Pancreas (tissue), 10 donors: ENCODE measurements at regions not wholly inside any gene's neighbourhood (a gene's known extent, or its start where the extent isn't known, plus 50 kb on each side); places are given as distances from the start of the nearest gene placed in this dataset.
"Not testable (repeated sequence)": the region's sequence is repeated elsewhere in the genome, so short reads cannot be mapped to it uniquely, and the experiment has no call there.

Experiments
- ATAC-seq, 4 donors: fragments of 200-7000 bp; cut with Tn5 transposase; one replicate each; pipeline versions ENCODE4 v1.8.0 to v1.9.1; 2020; ENCODE audit warnings: mild to moderate bottlenecking in 4 of 4, moderate library complexity in 4 of 4
- DNase-seq, 6 donors: peaks; one replicate each; pipeline ENCODE4 v3.0.0-alpha.2; 2020
- FAIRE-seq: peaks from 2 replicates; lab custom pipeline; 2012; peaks lifted over from hg19 to GRCh38; lab: Jason Lieb, UNC
- H3K27ac ChIP-seq, 4 donors: fragments of 200-600 bp; sonication (generic); 1 replicate in 3 of 4; 2 replicates in 1 of 4; pipeline versions ENCODE4 v1.5.0 to v1.8.0; 2020
- H3K27me3 ChIP-seq, 4 donors: fragments of 200-600 bp; one replicate each; pipeline ENCODE4 v1.8.0; 2021
- H3K36me3 ChIP-seq, 3 donors: fragments of 200-600 bp; sonication (generic) in 1 of 3; one replicate each; pipeline versions ENCODE4 v1.5.0 to v1.8.0; 2020 to 2021
- H3K4me1 ChIP-seq, 3 donors: fragments of 200-600 bp; one replicate each; pipeline ENCODE4 v1.8.0; 2021
- H3K4me3 ChIP-seq, 4 donors: fragments of 200-600 bp; sonication (generic) in 2 of 4; one replicate each; pipeline versions ENCODE4 v1.5.0 to v1.8.0; 2020 to 2021
- H3K9me3 ChIP-seq, 4 donors: fragments of 200-600 bp; one replicate each; pipeline ENCODE4 v1.8.0; 2021
- CTCF ChIP-seq, 4 donors: fragments of 200-600 bp; sonication (generic) in 3 of 4; IDR thresholded peaks; one replicate each; pipeline versions ENCODE4 v1.5.0 to v1.8.0; 2021; ENCODE audit warnings: antibody characterized with exemption in 4 of 4
- WGBS, 2 donors: extraction: QIAGEN DNeasy Blood & Tissue Kit; methylation state at CpG; one replicate each; pipeline ENCODE4 v1.1.7; 2013; 5-methylcytosine and 5-hydroxymethylcytosine counted together
- intact Hi-C, 3 donors: fragments of 100-400 bp; cut with DNase I; formaldehyde crosslinking; loops; one replicate each; pipeline versions ENCODE4 v1.11.1 to v1.14.2; 2022
- donor health status: healthy with polysubstance abuse.
- donor health status: DM: no; HTN: no; CAD: no; lungs with moderate emphysema.
- donor health status: DM: no; HTN: no; CAD: no.
- donor health status: control.
- donor health status: control.
- donor health status: Bipolar disorder and iron deficiency.
- donor health status: DM: yes; HTN: yes; CAD: no.
- donor health status: DM: no; HTN: no; CAD: no.
- donor health status: DM: no; HTN: no; CAD: no.
- donor health status: DM: yes; HTN: yes; CAD: no.

GRCh38 chr1:100799548-100799947 lies 80.0 kb downstream of the VCAM1 start:
- WGBS, 2 donors = 22 to 23% methylated on average over 2 of the region's 2 CpGs
- intact Hi-C loops = no loop called here
- Histone ChIP-seq H3K27me3 (no peaks in the 10 kb centered on the region), H3K4me3 (no peak overlapping the region), H3K27ac (peak overlapping the region in 1 of 4 donors; percentile 59), H3K36me3 (no peaks in the 10 kb centered on the region), H3K9me3 (no peaks in the 10 kb centered on the region), H3K4me1 (no peaks in the 10 kb centered on the region)
- no peak for DNase-seq
- ATAC-seq = peak in 1 of 4 donors; percentile 59
- FAIRE-seq = no peak
- TF ChIP-seq CTCF (IDR thresholded peaks at IDR 0.05) = no peak

GRCh38 chr1:100799954-100800612 lies 80.5 kb downstream of the VCAM1 start:
- ATAC-seq (peak; percentile 52 to 80 (median 65)), FAIRE-seq (no peak), DNase-seq (no peak)
- H3K4me3 ChIP-seq = no peak overlapping the region
- 14 to 34% methylated on average over 1 of the region's 1 CpG for WGBS, 2 donors
- no peak for TF ChIP-seq CTCF (IDR thresholded peaks at IDR 0.05)
- no peaks in the 10 kb centered on the region for H3K9me3 ChIP-seq
- peak overlapping the region in 2 of 4 donors; percentile 17 to 59 for H3K27ac ChIP-seq
- H3K36me3 ChIP-seq = no peaks in the 10 kb centered on the region
- intact Hi-C loops = no loop called here
- no peaks in the 10 kb centered on the region for H3K4me1 ChIP-seq
- no peaks in the 10 kb centered on the region for H3K27me3 ChIP-seq

- H3K27me3 ChIP-seq, H3K9me3 ChIP-seq, intact Hi-C loops, DNase-seq, ATAC-seq, H3K4me3 ChIP-seq, H3K4me1 ChIP-seq, H3K27ac ChIP-seq, H3K36me3 ChIP-seq, FAIRE-seq: not testable (repeated sequence)
- 89 to 90% methylated on average over 4 of the region's 4 CpGs for WGBS, 2 donors
These were observed 81.7 kb downstream of the VCAM1 start for GRCh38 chr1:100801256-100801655.

- H3K27me3 ChIP-seq, DNase-seq, H3K27ac ChIP-seq, H3K4me3 ChIP-seq, H3K4me1 ChIP-seq, H3K36me3 ChIP-seq, intact Hi-C loops, ATAC-seq, H3K9me3 ChIP-seq, FAIRE-seq: not testable (repeated sequence)
- 48 to 50% methylated on average over 4 of the region's 4 CpGs for WGBS, 2 donors
These were observed 83.7 kb downstream of the VCAM1 start for GRCh38 chr1:100803280-100803679.

- H3K4me3 ChIP-seq = no peak overlapping the region
- no peaks in the 10 kb centered on the region for H3K9me3 ChIP-seq
- intact Hi-C loops = no loop called here
- ATAC-seq = no peak
- no peak for DNase-seq
- FAIRE-seq = no peak
- no peaks in the 10 kb centered on the region for H3K4me1 ChIP-seq
- H3K27ac ChIP-seq = no peak overlapping the region
- WGBS, 2 donors = 39 to 53% methylated on average over 2 of the region's 2 CpGs
- TF ChIP-seq CTCF (IDR thresholded peaks at IDR 0.05) = no peak
- H3K36me3 ChIP-seq = no peaks in the 10 kb centered on the region
- H3K27me3 ChIP-seq = no peaks in the 10 kb centered on the region
These were observed 87.1 kb downstream of the VCAM1 start for GRCh38 chr1:100806601-100807000.

GRCh38 chr1:100810360-100810759 lies 84.3 kb downstream of the EXTL2 start:
- WGBS, 2 donors = 72 to 79% methylated on average over 4 of the region's 4 CpGs
- intact Hi-C loops = loop anchor here in 1 of 3 donors (5.0 kb wide), 1 partner anchor 1963 kb away; no protein-coding TSS in a partner anchor
- no peak for DNase-seq
- Histone ChIP-seq H3K9me3 (no peaks in the 10 kb centered on the region), H3K36me3 (no peaks in the 10 kb centered on the region), H3K27me3 (no peaks in the 10 kb centered on the region), H3K4me1 (no peaks in the 10 kb centered on the region), H3K4me3 (no peak overlapping the region), H3K27ac (no peak overlapping the region)
- no peak for ATAC-seq
- no peak for TF ChIP-seq CTCF (IDR thresholded peaks at IDR 0.05)
- FAIRE-seq = no peak
